ENCODE measurements at regions not wholly inside any gene's neighbourhood (a gene's known extent, or its start where the extent isn't known, plus 50 kb on each side); places are given as distances from the start of the nearest gene placed in this dataset.
"Not testable (repeated sequence)": the region's sequence is repeated elsewhere in the genome, so short reads cannot be mapped to it uniquely, and the experiment has no call there.

DNA sequence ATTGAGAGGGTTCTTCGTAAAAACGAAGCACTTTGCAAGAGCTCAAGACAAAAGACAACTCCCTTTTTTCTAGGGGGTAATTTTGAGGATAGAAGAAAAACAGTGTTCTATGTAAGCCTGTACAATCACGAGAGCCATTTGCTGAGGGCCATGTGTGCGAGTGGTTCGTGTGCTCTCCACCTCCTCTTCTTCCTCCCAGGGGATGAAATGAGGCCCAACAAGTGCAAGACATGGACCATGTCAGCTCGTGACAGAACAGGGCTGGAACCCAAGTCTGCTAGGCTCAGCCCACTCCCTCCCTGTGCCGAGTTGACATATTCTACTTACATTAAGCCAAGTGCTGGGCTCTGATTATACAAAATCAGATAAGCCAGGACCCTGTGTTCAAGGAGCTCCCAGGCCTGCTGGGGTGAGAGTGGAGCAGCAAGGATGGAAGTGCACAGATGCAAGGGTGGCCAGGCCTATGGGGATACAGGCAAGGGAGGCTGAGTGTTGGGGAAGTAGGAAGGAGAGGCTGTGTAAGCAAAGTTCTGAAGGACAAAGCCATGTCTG is 97.9 kb upstream of the MSX2 start:
- DNase-seq (ENCODE audit: low read depth in 2 of 2): no peak

GRCh38 chr5:174636094-174636493 is 88.3 kb upstream of the MSX2 start:
- DNase-seq (ENCODE audit: low read depth in 2 of 2): no peak

DNA sequence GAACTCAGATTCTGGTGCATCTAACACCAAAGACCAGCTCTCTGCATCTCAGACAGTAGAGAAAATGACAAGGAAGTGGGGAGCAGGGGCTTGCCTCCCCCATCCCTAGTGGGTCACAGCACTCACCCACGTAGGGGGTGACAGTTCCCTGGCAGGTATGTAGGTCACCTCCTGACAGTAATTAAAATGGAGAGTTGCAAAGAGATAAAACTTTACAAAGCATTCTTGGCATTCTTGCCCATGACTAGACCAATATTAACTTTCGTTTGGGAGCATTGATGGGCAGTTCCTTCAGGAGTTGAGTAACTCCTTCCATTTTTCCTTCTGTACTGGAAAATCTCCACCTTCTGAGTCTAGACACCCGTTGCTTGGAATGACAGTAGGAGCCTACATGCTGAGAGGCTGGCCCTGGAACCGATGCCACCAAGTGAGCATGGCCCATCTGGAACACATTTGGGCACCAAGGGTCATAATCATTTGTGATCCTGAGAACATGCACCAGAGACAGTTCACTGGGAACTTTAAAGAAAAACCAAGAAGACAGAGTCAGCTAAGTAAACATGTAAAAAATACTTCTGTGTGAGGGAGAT is 81.5 kb upstream of the MSX2 start:
- no peak for DNase-seq (ENCODE audit: low read depth in 2 of 2)

- no peak for DNase-seq (ENCODE audit: low read depth in 2 of 2)
Measured at GRCh38 chr5:174644436-174644835, 79.9 kb upstream of the MSX2 start.

DNA sequence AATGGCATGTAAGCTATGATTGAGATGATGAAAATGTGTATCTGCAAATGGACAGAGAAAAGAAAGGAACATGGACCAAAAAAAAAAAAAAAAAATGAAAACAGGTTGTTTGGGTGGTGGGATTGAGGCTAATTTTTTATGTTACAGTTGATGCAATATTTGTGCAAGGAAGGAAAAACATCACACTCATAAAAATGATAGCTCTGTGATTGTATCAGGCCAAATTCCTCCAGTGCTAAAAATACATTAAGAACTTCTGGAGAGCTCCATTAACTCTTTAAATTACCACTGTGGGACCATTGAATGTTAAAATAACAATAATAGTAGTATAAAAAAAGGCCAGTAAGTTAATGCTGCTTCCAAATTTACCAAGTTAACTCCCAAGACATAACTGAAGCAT is 79.5 kb upstream of the MSX2 start:
- DNase-seq (ENCODE audit: low read depth in 2 of 2): no peak

- no peak for DNase-seq (ENCODE audit: low read depth in 2 of 2)
Measured at GRCh38 chr5:174645677-174646076, 78.7 kb upstream of the MSX2 start.

DNA sequence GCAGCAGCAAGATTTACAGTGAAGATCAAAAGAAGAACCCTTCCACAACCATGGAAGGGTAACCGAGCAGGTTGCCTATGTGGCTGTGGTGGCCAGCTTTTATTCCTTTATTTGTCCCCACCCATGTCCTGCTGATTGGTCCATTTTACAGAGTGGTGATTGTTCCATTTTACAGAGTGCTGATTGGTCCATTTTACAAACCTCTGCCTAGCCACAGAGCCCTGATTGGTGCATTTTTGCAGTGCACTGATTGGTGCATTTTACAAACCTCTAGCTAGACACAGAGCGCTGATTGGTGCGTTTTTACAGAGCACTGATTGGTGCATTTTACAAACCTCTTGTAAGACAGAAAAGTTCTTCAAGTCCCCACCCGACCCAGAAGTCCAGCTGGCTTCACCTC is 75.8 kb upstream of the MSX2 start:
- DNase-seq (ENCODE audit: low read depth in 2 of 2): not testable (repeated sequence)

GRCh38 chr5:174649391-174649790 is 75.0 kb upstream of the MSX2 start:
- no peak for DNase-seq (ENCODE audit: low read depth in 2 of 2)

GRCh38 chr5:174654442-174654841 is 69.9 kb upstream of the MSX2 start:
- DNase-seq (ENCODE audit: low read depth in 2 of 2): no peak

- DNase-seq (ENCODE audit: low read depth in 2 of 2): no peak
Measured at GRCh38 chr5:174655351-174655750, 69.0 kb upstream of the MSX2 start.

DNA sequence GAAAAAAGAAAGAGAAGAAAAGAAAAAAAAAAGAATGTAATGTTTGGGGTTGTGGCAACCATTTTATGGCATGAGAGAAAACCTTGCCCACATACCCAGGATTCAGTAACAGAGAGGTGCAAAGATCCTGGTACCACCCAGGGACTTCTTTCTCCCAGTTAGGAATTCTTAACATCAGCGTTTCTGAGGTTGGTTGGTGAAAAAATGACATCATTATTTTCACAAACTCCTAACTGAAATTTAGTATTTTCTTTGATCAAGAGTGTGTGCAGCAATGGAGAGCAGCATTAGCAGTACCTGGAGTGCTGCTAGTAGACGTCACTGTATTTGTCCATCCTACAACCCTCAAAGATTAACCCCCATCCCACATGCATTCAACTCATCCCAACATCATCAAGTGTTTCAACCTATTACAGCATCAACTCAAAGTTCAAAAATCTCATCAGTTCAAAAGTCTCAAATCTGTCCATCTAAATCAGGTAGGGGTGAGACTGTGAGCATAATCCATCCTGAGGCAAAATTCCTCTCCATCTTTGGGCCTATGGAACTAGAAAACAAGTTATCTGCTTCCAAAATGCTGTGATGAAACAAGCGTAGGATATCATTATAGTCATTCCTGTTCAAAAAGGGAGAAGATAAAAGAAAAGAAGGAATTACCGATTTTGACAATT is 60.1 kb upstream of the MSX2 start:
- no peak for DNase-seq (ENCODE audit: low read depth in 2 of 2)

- no peak for DNase-seq (ENCODE audit: low read depth in 2 of 2)
Measured at GRCh38 chr5:174665347-174665746, 59.0 kb upstream of the MSX2 start.

DNA sequence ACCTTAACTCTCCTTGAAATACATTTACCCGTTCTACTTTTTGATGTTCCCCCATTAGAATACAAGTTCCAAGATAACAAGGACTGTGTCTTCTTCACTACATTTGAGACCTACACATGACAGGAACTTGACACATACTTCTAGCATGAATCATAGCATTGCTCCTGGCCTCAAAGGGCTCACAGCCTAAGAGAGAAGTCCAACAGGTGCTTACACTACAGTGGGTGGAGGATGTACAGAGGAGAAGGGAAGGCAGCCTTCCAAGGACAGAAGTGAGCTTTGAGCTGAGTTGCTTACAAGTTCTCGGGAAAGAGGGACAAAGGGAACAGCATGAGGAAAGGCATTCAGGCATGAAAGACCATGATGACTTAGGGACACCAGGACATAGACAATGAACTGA is 56.9 kb upstream of the MSX2 start:
- DNase-seq (ENCODE audit: low read depth in 2 of 2): no peak

DNA sequence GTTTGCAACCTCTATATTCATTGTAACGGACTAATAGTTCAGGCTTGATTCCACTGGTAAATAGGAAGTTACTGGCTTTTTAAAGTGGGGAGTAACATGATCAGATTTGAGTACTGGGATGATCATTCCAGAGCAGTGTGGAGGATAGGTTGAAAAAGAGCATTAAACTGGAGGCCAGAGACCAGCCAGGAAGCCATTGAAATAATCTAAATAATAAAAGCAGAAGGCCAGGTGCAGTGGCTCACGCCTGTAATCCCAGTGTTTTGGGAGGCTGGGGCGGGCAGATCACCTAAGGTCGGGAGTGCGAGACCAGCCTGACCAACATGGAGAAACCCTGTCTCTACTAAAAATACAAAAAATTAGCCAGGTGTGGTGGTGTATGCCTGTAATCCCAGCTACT is 56.0 kb upstream of the MSX2 start:
- no peak for DNase-seq (ENCODE audit: low read depth in 2 of 2)

All from stimulated activated CD8-positive, alpha-beta memory T cell treated with anti-CD3 and anti-CD28 coated beads, Interleukin-2, amount 100 ng/mL, for 1 hour (primary cell).